ENCODE measurements at regions not wholly inside any gene's neighbourhood (a gene's known extent, or its start where the extent isn't known, plus 50 kb on each side); places are given as distances from the start of the nearest gene placed in this dataset.

DNA sequence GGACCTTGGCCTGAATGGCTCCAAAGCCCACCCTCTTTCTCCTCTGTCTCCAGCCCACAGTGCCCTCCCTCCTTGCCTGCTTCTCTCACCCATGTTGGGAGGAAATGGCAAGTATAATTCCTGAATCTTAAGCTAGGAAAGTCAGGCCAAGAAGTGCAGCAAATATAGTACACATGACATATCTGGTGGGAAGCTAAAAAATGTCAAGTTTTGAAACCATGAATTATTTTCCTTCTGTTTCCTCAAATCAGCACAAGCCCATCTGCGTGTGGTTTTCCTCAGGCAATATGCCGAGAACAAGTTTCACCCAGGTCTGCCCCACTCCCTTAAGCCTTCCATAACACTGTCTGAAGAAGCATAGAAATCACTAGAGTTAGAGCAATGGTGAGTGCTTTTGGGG is 502.8 kb upstream of the CDH11 start:
- POLR2A ChIA-PET = interaction anchor here (1.6 kb wide), 1 partner anchor 11 kb away, joined by 3 read pairs; no protein-coding TSS in a partner anchor

DNA sequence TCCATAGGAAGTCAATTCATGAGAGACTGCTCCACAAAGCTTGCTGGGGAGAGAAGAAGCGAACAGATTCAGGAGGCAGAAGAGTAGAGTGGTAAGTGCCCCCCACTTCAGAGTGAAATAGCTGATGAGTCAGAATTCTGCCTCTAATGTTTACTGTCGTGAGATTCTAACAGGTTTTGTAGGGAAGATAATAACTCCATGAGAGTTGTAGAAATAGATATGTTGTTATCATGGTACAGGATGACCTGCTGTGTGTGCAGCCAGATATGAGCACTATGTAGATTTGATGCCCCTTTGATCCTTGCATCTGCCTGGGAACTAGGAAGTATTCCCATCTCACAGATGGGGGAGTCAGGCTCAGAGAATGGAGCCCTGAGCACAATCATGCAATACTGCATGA is 502.4 kb upstream of the CDH11 start:
- no TSS peak for BruUV-seq (replicated peaks)
- intact Hi-C loops (cut with micrococcal nuclease; ENCODE audit: unreplicated experiment) = no loop called here
- H3K27ac ChIP-seq (ENCODE audit: low read depth, low read length, poor library complexity, severe bottlenecking) = no peak overlapping the region

More for the DNA sequence above, 502.8 kb upstream of the CDH11 start:
- DNase-seq (ENCODE audit: low spot score) = no peak
- H3K27ac ChIP-seq (ENCODE audit: low read depth, low read length, poor library complexity, severe bottlenecking) = no peak overlapping the region
- no TSS peak for BruUV-seq (replicated peaks)
- H3K79me2 ChIP-seq (ENCODE audit: insufficient read depth, low read depth, low read length) = no peaks in the 10 kb centered on the region
- peak overlapping the region; percentile 59; the same call in 1 of the 2 replicates for H2AFZ ChIP-seq (ENCODE audit: low read length)
- no peaks in the 10 kb centered on the region for H4K20me1 ChIP-seq (ENCODE audit: insufficient read depth, low read length)
- intact Hi-C loops (cut with micrococcal nuclease; ENCODE audit: unreplicated experiment) = no loop called here
- no peak overlapping the region for H3K4me2 ChIP-seq (ENCODE audit: low read length)
- H3K9me2 ChIP-seq (ENCODE audit: insufficient read depth, low read length) = no peaks in the 10 kb centered on the region
- no peaks in the 10 kb centered on the region for H3K9me3 ChIP-seq (ENCODE audit: low read length)
- CTCF ChIA-PET (ENCODE audit: unreplicated experiment) = no interaction called here
- H3K4me1 ChIP-seq (ENCODE audit: insufficient read depth, low read length, poor library complexity, severe bottlenecking) = peaks cover 59% of the 10 kb centered on the region
- H3K4me3 ChIP-seq (ENCODE audit: low read depth, low read length, poor library complexity, severe bottlenecking) = no peak overlapping the region
- no peaks in the 10 kb centered on the region for H3K36me3 ChIP-seq (ENCODE audit: insufficient read depth, low read length)
- TF ChIP-seq EZH2phosphoT487 (IDR thresholded peaks at IDR 0.05; ENCODE audit: borderline replicate concordance, low read depth, low read length) = no peak
- TF ChIP-seq, protein P1, sequence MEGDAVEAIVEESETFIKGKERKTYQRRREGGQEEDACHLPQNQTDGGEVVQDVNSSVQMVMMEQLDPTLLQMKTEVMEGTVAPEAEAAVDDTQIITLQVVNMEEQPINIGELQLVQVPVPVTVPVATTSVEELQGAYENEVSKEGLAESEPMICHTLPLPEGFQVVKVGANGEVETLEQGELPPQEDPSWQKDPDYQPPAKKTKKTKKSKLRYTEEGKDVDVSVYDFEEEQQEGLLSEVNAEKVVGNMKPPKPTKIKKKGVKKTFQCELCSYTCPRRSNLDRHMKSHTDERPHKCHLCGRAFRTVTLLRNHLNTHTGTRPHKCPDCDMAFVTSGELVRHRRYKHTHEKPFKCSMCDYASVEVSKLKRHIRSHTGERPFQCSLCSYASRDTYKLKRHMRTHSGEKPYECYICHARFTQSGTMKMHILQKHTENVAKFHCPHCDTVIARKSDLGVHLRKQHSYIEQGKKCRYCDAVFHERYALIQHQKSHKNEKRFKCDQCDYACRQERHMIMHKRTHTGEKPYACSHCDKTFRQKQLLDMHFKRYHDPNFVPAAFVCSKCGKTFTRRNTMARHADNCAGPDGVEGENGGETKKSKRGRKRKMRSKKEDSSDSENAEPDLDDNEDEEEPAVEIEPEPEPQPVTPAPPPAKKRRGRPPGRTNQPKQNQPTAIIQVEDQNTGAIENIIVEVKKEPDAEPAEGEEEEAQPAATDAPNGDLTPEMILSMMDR (conservative IDR thresholded peaks at IDR 0.05; ENCODE audit: low read length) = no peak

DNA sequence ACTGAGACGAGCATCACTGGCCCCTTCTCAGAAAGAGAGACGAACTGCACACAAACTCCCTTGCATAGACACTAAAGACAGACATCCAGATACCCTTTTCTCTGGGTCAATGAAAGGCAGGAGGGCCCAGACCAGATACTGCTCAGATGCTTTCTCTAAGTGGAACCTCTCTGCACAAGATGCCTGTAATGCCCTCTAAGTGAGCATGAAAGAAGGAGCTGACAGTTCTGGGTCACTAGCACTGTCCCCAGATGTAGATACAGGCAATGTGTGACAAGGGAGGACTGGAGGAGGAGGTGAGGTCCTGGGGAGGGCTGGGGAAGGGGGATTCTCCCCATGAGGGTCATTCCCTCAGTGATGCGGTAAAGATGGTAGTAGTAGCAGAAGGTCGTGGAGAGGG is 501.0 kb upstream of the CDH11 start:
- no peak for TF ChIP-seq EZH2phosphoT487 (IDR thresholded peaks at IDR 0.05; ENCODE audit: borderline replicate concordance, low read depth, low read length)
- TF ChIP-seq, protein P1 (conservative IDR thresholded peaks at IDR 0.05; ENCODE audit: low read length) = no peak
- H3K4me3 ChIP-seq (ENCODE audit: low read depth, low read length, poor library complexity, severe bottlenecking) = peak overlapping the region; percentile 25
- DNase-seq (ENCODE audit: low spot score) = no peak
- BruUV-seq (replicated peaks) = no TSS peak
- peak overlapping the region; percentile 56 for H3K27ac ChIP-seq (ENCODE audit: low read depth, low read length, poor library complexity, severe bottlenecking)
- ChIA-PET POLR2A (no interaction called here), CTCF (ENCODE audit: unreplicated experiment) (no interaction called here)
- intact Hi-C loops (cut with micrococcal nuclease; ENCODE audit: unreplicated experiment) = no loop called here
- H3K4me2 ChIP-seq (ENCODE audit: low read length) = peak overlapping the region; percentile 61
- no peaks in the 10 kb centered on the region for H3K9me2 ChIP-seq (ENCODE audit: insufficient read depth, low read length)
- H3K9me3 ChIP-seq (ENCODE audit: low read length) = no peaks in the 10 kb centered on the region
- no peak overlapping the region for H2AFZ ChIP-seq (ENCODE audit: low read length)
- H3K79me2 ChIP-seq (ENCODE audit: insufficient read depth, low read depth, low read length) = no peaks in the 10 kb centered on the region
- H3K36me3 ChIP-seq (ENCODE audit: insufficient read depth, low read length) = no peaks in the 10 kb centered on the region
- no peaks in the 10 kb centered on the region for H4K20me1 ChIP-seq (ENCODE audit: insufficient read depth, low read length)
- peaks cover 74% of the 10 kb centered on the region for H3K4me1 ChIP-seq (ENCODE audit: insufficient read depth, low read length, poor library complexity, severe bottlenecking)

More for the DNA sequence above, 502.4 kb upstream of the CDH11 start:
- peak overlapping the region; percentile 59; the same call in 1 of the 2 replicates for H2AFZ ChIP-seq (ENCODE audit: low read length)
- ChIA-PET POLR2A (no interaction called here), CTCF (ENCODE audit: unreplicated experiment) (no interaction called here)
- no peaks in the 10 kb centered on the region for H4K20me1 ChIP-seq (ENCODE audit: insufficient read depth, low read length)
- H3K36me3 ChIP-seq (ENCODE audit: insufficient read depth, low read length) = no peaks in the 10 kb centered on the region
- no peak overlapping the region for H3K4me3 ChIP-seq (ENCODE audit: low read depth, low read length, poor library complexity, severe bottlenecking)
- no peak for DNase-seq (ENCODE audit: low spot score)
- no peaks in the 10 kb centered on the region for H3K9me2 ChIP-seq (ENCODE audit: insufficient read depth, low read length)
- no peaks in the 10 kb centered on the region for H3K9me3 ChIP-seq (ENCODE audit: low read length)
- H3K4me1 ChIP-seq (ENCODE audit: insufficient read depth, low read length, poor library complexity, severe bottlenecking) = peaks cover 63% of the 10 kb centered on the region
- no peaks in the 10 kb centered on the region for H3K79me2 ChIP-seq (ENCODE audit: insufficient read depth, low read depth, low read length)
- H3K4me2 ChIP-seq (ENCODE audit: low read length) = no peak overlapping the region
- TF ChIP-seq EZH2phosphoT487 (IDR thresholded peaks at IDR 0.05; ENCODE audit: borderline replicate concordance, low read depth, low read length) = no peak
